K562 (cell line): ENCODE measurements at regions not wholly inside any gene's neighbourhood (a gene's known extent, or its start where the extent isn't known, plus 50 kb on each side); places are given as distances from the start of the nearest gene placed in this dataset.

ENCODE experiments used
- ATAC-seq: fragments of 200-7000 bp; cut with Tn5 transposase; 3 replicates; pipeline ENCODE4 v1.9.1; 2020; ENCODE audit warnings: moderate library complexity
- BruUV-seq: library from RNA; stranded (reverse); fragments of 400-500 nt; replicated peaks from 2 replicates; lab custom pipeline; 2021; lab: Mats Ljungman, UMichigan
- CTCF ChIA-PET: fragments of 300-600 bp; formaldehyde crosslinking; extraction: SDS; loops from one replicate; lab custom pipeline; 2021; ENCODE audit warnings: low intra/inter-chr PET ratio; lab: Yijun Ruan, JAX
- POLR2A ChIA-PET: fragments of 300-600, 350-650 bp; sonication (Branson Sonifier 250); formaldehyde crosslinking; extraction: SDS; loops from one replicate; lab custom pipeline; 2021; ENCODE audit warnings: antibody characterized with exemption, inconsistent platforms; lab: Yijun Ruan, JAX
- DNase-seq, 4 experiments: peaks; one replicate each; pipeline versions ENCODE4 v3.0.0 to v3.0.0-alpha.2; 2011 to 2018; ENCODE audit warnings: low spot score in 3 of 4, mixed read lengths in 3 of 4; ENCODE audit errors: extremely low read depth in 1 of 4
- FAIRE-seq: peaks from 2 replicates; lab custom pipeline; 2011; peaks lifted over from hg19 to GRCh38; lab: Jason Lieb, UNC
- H2AFZ ChIP-seq: 2 replicates; pipeline ENCODE4 v1.6.0; 2011; ENCODE audit warnings: low read depth, low read length, control low read depth, inconsistent platforms
- H3K27ac ChIP-seq: fragments of 200-600 bp; 3 replicates; pipeline ENCODE4 v1.8.0; 2011; ENCODE audit warnings: low read depth, mild to moderate bottlenecking, control low read depth, inconsistent platforms, low read length, moderate library complexity, mixed read lengths; ENCODE audit errors: extremely low read depth
- H3K27me3 ChIP-seq, 2 experiments: fragments of 300-600 bp in 1 of 2; 2 replicates in 1 of 2; 3 replicates in 1 of 2; pipeline versions ENCODE4 v1.6.0 to v1.8.0; 2011; ENCODE audit warnings: inconsistent platforms in 2 of 2, low read length in 2 of 2, mild to moderate bottlenecking in 1 of 2, mixed read lengths in 1 of 2, moderate library complexity in 1 of 2; ENCODE audit not compliant: control insufficient read depth in 2 of 2, insufficient read depth in 2 of 2
- H3K36me3 ChIP-seq: fragments of 300-600 bp; 3 replicates; pipeline ENCODE4 v1.8.0; 2011; ENCODE audit warnings: mild to moderate bottlenecking, low read length, inconsistent platforms; ENCODE audit not compliant: control insufficient read depth, insufficient read depth
- H3K4me1 ChIP-seq, 2 experiments: fragments of 200-600 bp in 1 of 2; replicated peaks in 1 of 2; 2 replicates in 1 of 2; 3 replicates in 1 of 2; pipeline versions ENCODE4 v1.5.1 to v1.8.0; 2011; ENCODE audit warnings: inconsistent platforms in 2 of 2, low read length in 2 of 2, mild to moderate bottlenecking in 1 of 2, mixed read lengths in 1 of 2, moderate library complexity in 1 of 2; ENCODE audit not compliant: control insufficient read depth in 2 of 2, insufficient read depth in 2 of 2
- H3K4me2 ChIP-seq: 2 replicates; pipeline ENCODE4 v1.6.1; 2011; ENCODE audit warnings: low read length, control low read depth, inconsistent platforms, mixed read lengths; ENCODE audit not compliant: insufficient read depth
- H3K4me3 ChIP-seq: fragments of 200-600 bp; sonication (generic), shearing (Covaris generic); 2 replicates; pipeline ENCODE4 v1.5.1; 2016; ENCODE audit warnings: control low read depth, inconsistent platforms
- H3K79me2 ChIP-seq: fragments of 200-600 bp; 3 replicates; pipeline ENCODE4 v1.8.0; 2011; ENCODE audit warnings: low read length, inconsistent platforms; ENCODE audit not compliant: control insufficient read depth, insufficient read depth
- H3K9ac ChIP-seq, 2 experiments: 2 replicates each; pipeline versions ENCODE4 v1.6.0 to v1.6.1; 2011; ENCODE audit warnings: low read depth in 2 of 2, low read length in 2 of 2, control low read depth in 1 of 2, inconsistent platforms in 1 of 2, mild to moderate bottlenecking in 1 of 2, mixed read lengths in 1 of 2; ENCODE audit not compliant: insufficient read depth in 1 of 2
- H3K9me1 ChIP-seq: one replicate; pipeline ENCODE4 v1.6.0; 2011; ENCODE audit warnings: inconsistent platforms, mild to moderate bottlenecking, low read length, moderate library complexity; ENCODE audit not compliant: control insufficient read depth, insufficient read depth
- H3K9me3 ChIP-seq: replicated peaks from 2 replicates; pipeline ENCODE4 v1.5.1; 2011; ENCODE audit warnings: low read depth, low read length, inconsistent platforms; ENCODE audit not compliant: control insufficient read depth, insufficient read depth
- H4K20me1 ChIP-seq: replicated peaks from 2 replicates; pipeline ENCODE4 v1.6.1; 2011; ENCODE audit warnings: low read length, inconsistent platforms, mixed read lengths; ENCODE audit not compliant: control insufficient read depth, insufficient read depth
- DLX4 ChIP-seq: fragments of 250-450 bp; sonication (Bioruptor Pico); IDR thresholded peaks from 2 replicates; pipeline ENCODE4 v1.6.1; 2021; ENCODE audit warnings: mild to moderate bottlenecking
- E2F8 ChIP-seq: fragments of 450-650 bp; IDR thresholded peaks from 2 replicates; pipeline ENCODE4 v1.7.1; 2018; ENCODE audit warnings: mild to moderate bottlenecking, low read depth; ENCODE audit not compliant: partially characterized antibody
- EWSR1 ChIP-seq: fragments of 450-650 bp; IDR thresholded peaks from 2 replicates; pipeline ENCODE4 v1.6.1; 2018; ENCODE audit warnings: borderline replicate concordance, mild to moderate bottlenecking, low read depth, moderate library complexity; ENCODE audit not compliant: partially characterized antibody
- FOXP1 ChIP-seq: sonication (generic); formaldehyde crosslinking; IDR thresholded peaks from 2 replicates; pipeline ENCODE4 v1.8.0; 2022; ENCODE audit warnings: mild to moderate bottlenecking, missing genetic modification reagents
- HDAC3 ChIP-seq: fragments of 450-650 bp; IDR thresholded peaks from 2 replicates; pipeline ENCODE4 v1.6.1; 2018; ENCODE audit warnings: borderline replicate concordance, mild to moderate bottlenecking, moderate library complexity; ENCODE audit not compliant: partially characterized antibody
- PTRF ChIP-seq: fragments of 450-650 bp; IDR thresholded peaks from 2 replicates; pipeline ENCODE4 v1.6.1; 2016; ENCODE audit warnings: mild to moderate bottlenecking, missing genetic modification characterization, missing compliant biosample characterization
- ZBTB12 ChIP-seq: fragments of 250-450 bp; sonication (Bioruptor Pico); IDR thresholded peaks from 2 replicates; pipeline ENCODE4 v1.4.0; 2020
- ZNF124 ChIP-seq: sonication (generic); formaldehyde crosslinking; IDR thresholded peaks from 2 replicates; pipeline ENCODE4 v1.8.1; 2022; ENCODE audit warnings: missing genetic modification reagents
- ZNF444 ChIP-seq: fragments of 250-450 bp; sonication (Bioruptor Pico); IDR thresholded peaks from 2 replicates; pipeline ENCODE4 v1.4.0; 2020; ENCODE audit warnings: mild to moderate bottlenecking, moderate library complexity
- ZNF584 ChIP-seq: fragments of 200-800 bp; sonication (Bioruptor generic); IDR thresholded peaks from 2 replicates; pipeline ENCODE4 v1.6.1; 2016; ENCODE audit warnings: low read depth, mild to moderate bottlenecking, missing genetic modification characterization, missing compliant biosample characterization
- whole genome bisulfite sequencing: fragments of 100-300 bp; shearing (Covaris generic); methylation state at CpG from one replicate; pipeline ENCODE4 v1.1.6; 2016; ENCODE audit warnings: low coverage, mixed read lengths; ENCODE audit not compliant: insufficient coverage; ENCODE audit errors: missing lambda C conversion rate; 5-methylcytosine and 5-hydroxymethylcytosine counted together
- in situ Hi-C: fragments of 300-500 bp; cut with MboI; formaldehyde crosslinking; loops from 4 replicates; pipeline ENCODE4 v1.15.0; 2018; ENCODE audit warnings: inconsistent platforms, mixed read lengths
- intact Hi-C: fragments of 100-400 bp; cut with micrococcal nuclease; formaldehyde crosslinking; loops from 2 replicates; pipeline ENCODE4 v1.14.2; 2022

- Histone ChIP-seq H3K9me1 (no peaks in the 10 kb centered on the region), H3K4me3 (no peak overlapping the region), H3K4me2 (no peak overlapping the region), H3K36me3 (no peaks in the 10 kb centered on the region), H4K20me1 (no peaks in the 10 kb centered on the region), H3K4me1 (no peaks in the 10 kb centered on the region), H3K27ac (no peak overlapping the region), H3K9ac (no peak overlapping the region), H3K79me2 (no peaks in the 10 kb centered on the region), H2AFZ (no peak overlapping the region), H3K9me3 (no peaks in the 10 kb centered on the region), H3K27me3 (no peaks in the 10 kb centered on the region)
- BruUV-seq = no TSS peak
- DNase-seq (no peak), FAIRE-seq (no peak), ATAC-seq (no peak)
- 0% methylated on average over 2 of the region's 2 CpGs for WGBS
- intact Hi-C loops (loop anchor here (10.0 kb wide), 2 partner anchors 505 to 1225 kb away; no protein-coding TSS in a partner anchor), in situ Hi-C loops (no loop called here)
- ChIA-PET POLR2A (interaction anchor here (0.7 kb wide), 1 partner anchor 662 kb away, joined by 3 read pairs; no protein-coding TSS in a partner anchor), CTCF (no interaction called here)
- TF ChIP-seq DLX4 (CRISPR knock-in tag) (no peak), HDAC3 (no peak), EWSR1 (no peak), ZNF124 (CRISPR knock-in tag) (no peak), PTRF (tag) (no peak), ZBTB12 (CRISPR knock-in tag) (no peak), ZNF584 (CRISPR knock-in tag) (no peak), ZNF444 (CRISPR knock-in tag) (no peak), E2F8 (no peak), FOXP1 (CRISPR knock-in tag) (no peak)
These were observed 481.9 kb downstream of the METTL4 start for GRCh38 chr18:2089396-2089795.
